ENCODE measurements at regions not wholly inside any gene's neighbourhood (a gene's known extent, or its start where the extent isn't known, plus 50 kb on each side); places are given as distances from the start of the nearest gene placed in this dataset.

GRCh38 chr2:35598310-35598709, 757.3 kb upstream of the CRIM1 start:
- Histone ChIP-seq H3K9ac (ENCODE audit: low read length in 3 of 3) (no peak overlapping the region), H3K9me3 (ENCODE audit: control insufficient read depth in 2 of 3, insufficient read depth in 1 of 3, low read length in 3 of 3) (peaks cover 0 to 2% (median 0%) of the 10 kb centered on the region in 3 donors), H3K4me1 (ENCODE audit: control insufficient read depth in 2 of 3, insufficient read depth in 2 of 3, low read depth in 1 of 3, low read length in 3 of 3) (no peaks in the 10 kb centered on the region), H3K4me3 (ENCODE audit: low read length in 3 of 3) (no peak overlapping the region), H3K27me3 (ENCODE audit: control insufficient read depth, insufficient read depth, low read length) (no peaks in the 10 kb centered on the region), H3K36me3 (ENCODE audit: control insufficient read depth in 2 of 3, insufficient read depth in 3 of 3, low read length in 3 of 3) (no peaks in the 10 kb centered on the region), H3K27ac (ENCODE audit: low read depth in 2 of 2, low read length in 2 of 2) (no peak overlapping the region)
- FAIRE-seq (no peak), DNase-seq (peak in 1 of 5 donors; percentile 30)
- TF ChIP-seq, protein P1, sequence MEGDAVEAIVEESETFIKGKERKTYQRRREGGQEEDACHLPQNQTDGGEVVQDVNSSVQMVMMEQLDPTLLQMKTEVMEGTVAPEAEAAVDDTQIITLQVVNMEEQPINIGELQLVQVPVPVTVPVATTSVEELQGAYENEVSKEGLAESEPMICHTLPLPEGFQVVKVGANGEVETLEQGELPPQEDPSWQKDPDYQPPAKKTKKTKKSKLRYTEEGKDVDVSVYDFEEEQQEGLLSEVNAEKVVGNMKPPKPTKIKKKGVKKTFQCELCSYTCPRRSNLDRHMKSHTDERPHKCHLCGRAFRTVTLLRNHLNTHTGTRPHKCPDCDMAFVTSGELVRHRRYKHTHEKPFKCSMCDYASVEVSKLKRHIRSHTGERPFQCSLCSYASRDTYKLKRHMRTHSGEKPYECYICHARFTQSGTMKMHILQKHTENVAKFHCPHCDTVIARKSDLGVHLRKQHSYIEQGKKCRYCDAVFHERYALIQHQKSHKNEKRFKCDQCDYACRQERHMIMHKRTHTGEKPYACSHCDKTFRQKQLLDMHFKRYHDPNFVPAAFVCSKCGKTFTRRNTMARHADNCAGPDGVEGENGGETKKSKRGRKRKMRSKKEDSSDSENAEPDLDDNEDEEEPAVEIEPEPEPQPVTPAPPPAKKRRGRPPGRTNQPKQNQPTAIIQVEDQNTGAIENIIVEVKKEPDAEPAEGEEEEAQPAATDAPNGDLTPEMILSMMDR (IDR thresholded peaks at IDR 0.05; ENCODE audit: borderline replicate concordance, extremely low read depth, insufficient read depth) = no peak
- intact Hi-C loops (cut with DNase I) = no loop called here

- no peaks in the 10 kb centered on the region for H3K4me1 ChIP-seq (ENCODE audit: control insufficient read depth in 2 of 3, insufficient read depth in 2 of 3, low read depth in 1 of 3, low read length in 3 of 3)
- intact Hi-C loops (cut with DNase I) = no loop called here
- H3K9ac ChIP-seq (ENCODE audit: low read length in 3 of 3) = no peak overlapping the region
Observed at GRCh38 chr2:35591886-35592285, 763.7 kb upstream of the CRIM1 start.

DNA sequence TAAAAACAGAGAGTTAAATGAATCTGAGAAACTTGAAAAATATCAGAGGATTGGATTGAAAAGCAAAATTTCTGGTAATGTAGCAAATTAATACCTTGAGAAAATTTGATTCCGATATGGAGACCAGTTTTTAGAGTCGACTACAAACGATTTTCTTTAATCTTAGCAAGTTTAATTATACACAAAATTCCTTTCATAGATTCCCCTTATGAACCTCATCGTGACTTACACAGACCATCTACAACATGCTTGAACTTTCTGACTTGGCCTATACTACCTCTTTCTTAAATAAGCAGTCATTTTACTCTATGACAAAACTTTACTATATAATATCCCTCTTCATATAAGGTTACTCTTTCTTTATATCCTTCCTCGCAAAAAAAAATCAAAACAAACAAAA, 769.6 kb upstream of the CRIM1 start:
- Histone ChIP-seq H3K27ac (ENCODE audit: low read depth in 2 of 2, low read length in 2 of 2) (no peak overlapping the region), H3K36me3 (ENCODE audit: control insufficient read depth in 2 of 3, insufficient read depth in 3 of 3, low read length in 3 of 3) (no peaks in the 10 kb centered on the region), H3K9ac (ENCODE audit: low read length in 3 of 3) (no peak overlapping the region), H3K4me1 (ENCODE audit: control insufficient read depth in 2 of 3, insufficient read depth in 2 of 3, low read depth in 1 of 3, low read length in 3 of 3) (no peaks in the 10 kb centered on the region), H3K9me3 (ENCODE audit: control insufficient read depth in 2 of 3, insufficient read depth in 1 of 3, low read length in 3 of 3) (no peaks in the 10 kb centered on the region), H3K4me3 (ENCODE audit: low read length in 3 of 3) (no peak overlapping the region), H3K27me3 (ENCODE audit: control insufficient read depth, insufficient read depth, low read length) (no peaks in the 10 kb centered on the region)
- intact Hi-C loops (cut with DNase I) = no loop called here
- FAIRE-seq = no peak
- no peak for DNase-seq
- TF ChIP-seq, protein P1 (IDR thresholded peaks at IDR 0.05; ENCODE audit: borderline replicate concordance, extremely low read depth, insufficient read depth) = no peak

More at GRCh38 chr2:35591886-35592285, 763.7 kb upstream of the CRIM1 start:
- no peaks in the 10 kb centered on the region for H3K9me3 ChIP-seq (ENCODE audit: control insufficient read depth in 2 of 3, insufficient read depth in 1 of 3, low read length in 3 of 3)
- H3K27me3 ChIP-seq (ENCODE audit: control insufficient read depth, insufficient read depth, low read length) = no peaks in the 10 kb centered on the region
- no peaks in the 10 kb centered on the region for H3K36me3 ChIP-seq (ENCODE audit: control insufficient read depth in 2 of 3, insufficient read depth in 3 of 3, low read length in 3 of 3)
- H3K4me3 ChIP-seq (ENCODE audit: low read length in 3 of 3) = no peak overlapping the region
- DNase-seq (no peak), FAIRE-seq (no peak)
- H3K27ac ChIP-seq (ENCODE audit: low read depth in 2 of 2, low read length in 2 of 2) = no peak overlapping the region
- TF ChIP-seq, protein P1 (IDR thresholded peaks at IDR 0.05; ENCODE audit: borderline replicate concordance, extremely low read depth, insufficient read depth) = no peak

GRCh38 chr2:35582637-35583036, 772.9 kb upstream of the CRIM1 start:
- TF ChIP-seq, protein P1 (IDR thresholded peaks at IDR 0.05; ENCODE audit: borderline replicate concordance, extremely low read depth, insufficient read depth) = no peak
- no peaks in the 10 kb centered on the region for H3K4me1 ChIP-seq (ENCODE audit: control insufficient read depth in 2 of 3, insufficient read depth in 2 of 3, low read depth in 1 of 3, low read length in 3 of 3)
- DNase-seq = no peak
- no peak for FAIRE-seq
- H3K9ac ChIP-seq (ENCODE audit: low read length in 3 of 3) = no peak overlapping the region
- no peak overlapping the region for H3K27ac ChIP-seq (ENCODE audit: low read depth in 2 of 2, low read length in 2 of 2)
- H3K27me3 ChIP-seq (ENCODE audit: control insufficient read depth, insufficient read depth, low read length) = no peaks in the 10 kb centered on the region
- H3K36me3 ChIP-seq (ENCODE audit: control insufficient read depth in 2 of 3, insufficient read depth in 3 of 3, low read length in 3 of 3) = no peaks in the 10 kb centered on the region
- intact Hi-C loops (cut with DNase I) = no loop called here
- no peaks in the 10 kb centered on the region for H3K9me3 ChIP-seq (ENCODE audit: control insufficient read depth in 2 of 3, insufficient read depth in 1 of 3, low read length in 3 of 3)
- no peak overlapping the region for H3K4me3 ChIP-seq (ENCODE audit: low read length in 3 of 3)

All from kidney (tissue), 13 donors.